CD4-positive, alpha-beta T cell (primary cell): ENCODE measurements at regions not wholly inside any gene's neighbourhood (a gene's known extent, or its start where the extent isn't known, plus 50 kb on each side); places are given as distances from the start of the nearest gene placed in this dataset.
A peak's percentile ranks its signal among the peaks of the same experiment; 100 is the strongest.

ENCODE experiments used
- ATAC-seq: fragments of 200-7000 bp; cut with Tn5 transposase; one replicate; pipeline ENCODE4 v1.10.0; 2022; ENCODE audit warnings: mild to moderate bottlenecking; ENCODE audit not compliant: poor library complexity
- CTCF ChIA-PET: fragments of 350-600 bp; sonication (Branson Sonifier 250); formaldehyde crosslinking; loops from one replicate; lab custom pipeline; 2021; ENCODE audit warnings: antibody characterized with exemption, inconsistent platforms; lab: Charles Lee
- POLR2A ChIA-PET: fragments of 350-600 bp; sonication (Branson Sonifier 250); formaldehyde crosslinking; loops from one replicate; lab custom pipeline; 2021; ENCODE audit warnings: antibody characterized with exemption, inconsistent platforms; lab: Charles Lee
- DNase-seq, 14 experiments: peaks; one replicate each; pipeline ENCODE4 v3.0.0-alpha.2; 2013 to 2020; ENCODE audit warnings: mixed read lengths in 2 of 14
- H3K27ac ChIP-seq, 2 donors: one replicate each; pipeline versions ENCODE4 v1.5.1 to v1.7.0; 2013; ENCODE audit warnings: low read length in 2 of 2, low read depth in 1 of 2, mild to moderate bottlenecking in 1 of 2
- H3K27me3 ChIP-seq, 2 experiments: 1 replicate in 1 of 2; 2 replicates in 1 of 2; pipeline versions ENCODE4 v1.6.1 to v1.7.0; 2013; ENCODE audit warnings: low read length in 2 of 2, control low read depth in 1 of 2, mild to moderate bottlenecking in 1 of 2, moderate library complexity in 1 of 2; ENCODE audit not compliant: insufficient read depth in 2 of 2, control insufficient read depth in 1 of 2
- H3K36me3 ChIP-seq: one replicate; pipeline ENCODE4 v1.6.1; 2013; ENCODE audit warnings: low read length, control low read depth; ENCODE audit not compliant: insufficient read depth
- H3K4me1 ChIP-seq: one replicate; pipeline ENCODE4 v1.6.1; 2013; ENCODE audit warnings: low read length, control low read depth; ENCODE audit not compliant: insufficient read depth
- H3K4me3 ChIP-seq: one replicate; pipeline ENCODE4 v1.5.1; 2013; ENCODE audit warnings: mild to moderate bottlenecking, low read length, moderate library complexity
- H3K9me3 ChIP-seq, 2 experiments: 1 replicate in 1 of 2; 2 replicates in 1 of 2; pipeline versions ENCODE4 v1.6.1 to v1.7.0; 2013; ENCODE audit warnings: low read length in 2 of 2, mild to moderate bottlenecking in 2 of 2, control low read depth in 1 of 2, moderate library complexity in 1 of 2; ENCODE audit not compliant: control insufficient read depth in 1 of 2, insufficient read depth in 1 of 2
- H3K27ac Mint-ChIP-seq: one replicate; pipeline ENCODE4 v1.8.0; 2020; ENCODE audit warnings: mixed read lengths
- H3K27me3 Mint-ChIP-seq: one replicate; pipeline ENCODE4 v1.8.0; 2021; ENCODE audit warnings: mixed read lengths
- H3K36me3 Mint-ChIP-seq: one replicate; pipeline ENCODE4 v1.8.0; 2021; ENCODE audit warnings: low read depth, mixed read lengths
- H3K4me1 Mint-ChIP-seq: one replicate; pipeline ENCODE4 v1.8.0; 2021; ENCODE audit warnings: low read depth, mixed read lengths
- H3K4me3 Mint-ChIP-seq: one replicate; pipeline ENCODE4 v1.8.0; 2020; ENCODE audit warnings: mild to moderate bottlenecking, mixed read lengths
- H3K9me3 Mint-ChIP-seq: one replicate; pipeline ENCODE4 v1.8.0; 2020; ENCODE audit warnings: mixed read lengths
- intact Hi-C, 2 experiments: fragments of 100-400 bp; cut with DNase I in 1 of 2; cut with micrococcal nuclease in 1 of 2; formaldehyde crosslinking; loops; one replicate each; pipeline versions ENCODE4 v1.15.1 to v1.9.0; 2023 to 2025; cut with DNase I, micrococcal nuclease
- TF ChIP-seq, protein P1 (sequence below): fragments of 200-600 bp; IDR thresholded peaks from one replicate; pipeline ENCODE4 v1.8.0; 2022; ENCODE audit warnings: antibody characterized with exemption, mild to moderate bottlenecking

GRCh38 chr2:238989484-238989883, 141.6 kb downstream of the TWIST2 start:
- ATAC-seq, result no peak
- H3K27ac Mint-ChIP-seq, result no peak overlapping the region
- DNase-seq, result peak in 1 of 14 experiments; percentile 19
- Histone ChIP-seq H3K27me3 (peaks cover 0 to 14% of the 10 kb centered on the region in 2 experiments), H3K36me3 (no peaks in the 10 kb centered on the region), H3K4me3 (no peak overlapping the region), H3K9me3 (peaks cover 0 to 5% of the 10 kb centered on the region in 2 experiments), H3K4me1 (no peaks in the 10 kb centered on the region), H3K27ac (no peak overlapping the region)
- no peak overlapping the region for H3K4me3 Mint-ChIP-seq
- ChIA-PET CTCF (no interaction called here), POLR2A (no interaction called here)
- TF ChIP-seq, protein P1, sequence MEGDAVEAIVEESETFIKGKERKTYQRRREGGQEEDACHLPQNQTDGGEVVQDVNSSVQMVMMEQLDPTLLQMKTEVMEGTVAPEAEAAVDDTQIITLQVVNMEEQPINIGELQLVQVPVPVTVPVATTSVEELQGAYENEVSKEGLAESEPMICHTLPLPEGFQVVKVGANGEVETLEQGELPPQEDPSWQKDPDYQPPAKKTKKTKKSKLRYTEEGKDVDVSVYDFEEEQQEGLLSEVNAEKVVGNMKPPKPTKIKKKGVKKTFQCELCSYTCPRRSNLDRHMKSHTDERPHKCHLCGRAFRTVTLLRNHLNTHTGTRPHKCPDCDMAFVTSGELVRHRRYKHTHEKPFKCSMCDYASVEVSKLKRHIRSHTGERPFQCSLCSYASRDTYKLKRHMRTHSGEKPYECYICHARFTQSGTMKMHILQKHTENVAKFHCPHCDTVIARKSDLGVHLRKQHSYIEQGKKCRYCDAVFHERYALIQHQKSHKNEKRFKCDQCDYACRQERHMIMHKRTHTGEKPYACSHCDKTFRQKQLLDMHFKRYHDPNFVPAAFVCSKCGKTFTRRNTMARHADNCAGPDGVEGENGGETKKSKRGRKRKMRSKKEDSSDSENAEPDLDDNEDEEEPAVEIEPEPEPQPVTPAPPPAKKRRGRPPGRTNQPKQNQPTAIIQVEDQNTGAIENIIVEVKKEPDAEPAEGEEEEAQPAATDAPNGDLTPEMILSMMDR, result no peak
- no peaks in the 10 kb centered on the region for H3K36me3 Mint-ChIP-seq
- no peaks in the 10 kb centered on the region for H3K4me1 Mint-ChIP-seq
- intact Hi-C loops, result no loop called here
- peaks cover 2% of the 10 kb centered on the region for H3K9me3 Mint-ChIP-seq
- H3K27me3 Mint-ChIP-seq, result peaks cover 15% of the 10 kb centered on the region

GRCh38 chr2:238994432-238994831, 146.5 kb downstream of the TWIST2 start:
- Mint-ChIP-seq H3K4me3 (no peak overlapping the region), H3K4me1 (no peaks in the 10 kb centered on the region), H3K9me3 (peaks cover 2% of the 10 kb centered on the region), H3K27me3 (peaks cover 12% of the 10 kb centered on the region), H3K27ac (no peak overlapping the region), H3K36me3 (no peaks in the 10 kb centered on the region)
- H3K27ac ChIP-seq, result no peak overlapping the region
- TF ChIP-seq, protein P1, result no peak
- intact Hi-C loops, result no loop called here
- no peak for DNase-seq
- H3K4me3 ChIP-seq, result no peak overlapping the region
- ATAC-seq, result no peak
- no peaks in the 10 kb centered on the region for H3K4me1 ChIP-seq
- POLR2A ChIA-PET, result no interaction called here
- CTCF ChIA-PET, result no interaction called here
- no peaks in the 10 kb centered on the region for H3K36me3 ChIP-seq
- peaks cover 9 to 10% of the 10 kb centered on the region in 2 experiments for H3K27me3 ChIP-seq
- H3K9me3 ChIP-seq, result peaks cover 0 to 12% of the 10 kb centered on the region in 2 experiments

- Histone ChIP-seq H3K4me1 (no peaks in the 10 kb centered on the region), H3K9me3 (peaks cover 0 to 12% of the 10 kb centered on the region in 2 experiments), H3K4me3 (no peak overlapping the region), H3K27ac (no peak overlapping the region), H3K27me3 (peaks cover 9 to 10% of the 10 kb centered on the region in 2 experiments), H3K36me3 (no peaks in the 10 kb centered on the region)
- CTCF ChIA-PET, result no interaction called here
- Mint-ChIP-seq H3K4me3 (no peak overlapping the region), H3K36me3 (no peaks in the 10 kb centered on the region), H3K9me3 (peaks cover 2% of the 10 kb centered on the region), H3K4me1 (no peaks in the 10 kb centered on the region), H3K27ac (no peak overlapping the region), H3K27me3 (peaks cover 12% of the 10 kb centered on the region)
- TF ChIP-seq, protein P1, result no peak
- intact Hi-C loops, result no loop called here
- no peak for ATAC-seq
- DNase-seq, result no peak
- POLR2A ChIA-PET, result no interaction called here
Observed at GRCh38 chr2:238994876-238995275, 147.0 kb downstream of the TWIST2 start.
